Endothelial cell of umbilical vein (primary cell): ENCODE measurements at regions not wholly inside any gene's neighbourhood (a gene's known extent, or its start where the extent isn't known, plus 50 kb on each side); places are given as distances from the start of the nearest gene placed in this dataset.

ENCODE experiments used
- GATA2 ChIP-seq: IDR thresholded peaks from 2 replicates; pipeline ENCODE4 v1.7.0; 2011; ENCODE audit warnings: low read depth, mild to moderate bottlenecking, moderate library complexity, mixed read lengths, low read length; ENCODE audit not compliant: insufficient read length, insufficient read depth
- POLR2A ChIP-seq: IDR thresholded peaks from 2 replicates; pipeline ENCODE4 v1.6.1; 2012; ENCODE audit warnings: low read depth, mild to moderate bottlenecking, control low read depth, low read length
- TF ChIP-seq, protein P1 (sequence below), 2 donors: IDR thresholded peaks; 1 replicate in 1 of 2; 2 replicates in 1 of 2; pipeline ENCODE4 v1.5.1; 2011; ENCODE audit warnings: low read length in 2 of 2, mild to moderate bottlenecking in 2 of 2, moderate library complexity in 2 of 2, control low read depth in 1 of 2, inconsistent platforms in 1 of 2, low read depth in 1 of 2; ENCODE audit not compliant: insufficient read depth in 1 of 2; ENCODE audit errors: extremely low read depth in 1 of 2

DNA sequence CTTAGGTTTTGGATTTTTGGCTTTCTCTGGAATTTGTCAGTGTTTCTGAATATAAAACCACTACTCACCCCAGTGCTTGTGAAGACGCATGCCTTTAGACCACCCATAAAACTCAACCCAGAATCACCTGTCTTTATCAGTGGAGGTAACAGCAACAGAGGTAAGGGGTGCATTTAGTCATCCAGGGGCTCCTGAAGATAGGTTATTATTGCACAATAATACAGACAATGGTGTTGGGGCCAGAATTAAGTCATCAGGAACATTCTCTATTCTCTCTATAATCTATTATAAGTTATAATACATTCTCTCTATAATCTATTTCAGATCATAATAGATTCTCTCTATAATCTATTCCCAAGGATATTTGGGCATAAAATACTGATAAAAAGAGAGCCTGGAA, 100.2 kb upstream of the KCNQ5 start:
- TF ChIP-seq, protein P1, sequence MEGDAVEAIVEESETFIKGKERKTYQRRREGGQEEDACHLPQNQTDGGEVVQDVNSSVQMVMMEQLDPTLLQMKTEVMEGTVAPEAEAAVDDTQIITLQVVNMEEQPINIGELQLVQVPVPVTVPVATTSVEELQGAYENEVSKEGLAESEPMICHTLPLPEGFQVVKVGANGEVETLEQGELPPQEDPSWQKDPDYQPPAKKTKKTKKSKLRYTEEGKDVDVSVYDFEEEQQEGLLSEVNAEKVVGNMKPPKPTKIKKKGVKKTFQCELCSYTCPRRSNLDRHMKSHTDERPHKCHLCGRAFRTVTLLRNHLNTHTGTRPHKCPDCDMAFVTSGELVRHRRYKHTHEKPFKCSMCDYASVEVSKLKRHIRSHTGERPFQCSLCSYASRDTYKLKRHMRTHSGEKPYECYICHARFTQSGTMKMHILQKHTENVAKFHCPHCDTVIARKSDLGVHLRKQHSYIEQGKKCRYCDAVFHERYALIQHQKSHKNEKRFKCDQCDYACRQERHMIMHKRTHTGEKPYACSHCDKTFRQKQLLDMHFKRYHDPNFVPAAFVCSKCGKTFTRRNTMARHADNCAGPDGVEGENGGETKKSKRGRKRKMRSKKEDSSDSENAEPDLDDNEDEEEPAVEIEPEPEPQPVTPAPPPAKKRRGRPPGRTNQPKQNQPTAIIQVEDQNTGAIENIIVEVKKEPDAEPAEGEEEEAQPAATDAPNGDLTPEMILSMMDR (IDR thresholded peaks at IDR 0.05; ENCODE audit: extremely low read depth in 1 of 2, insufficient read depth in 1 of 2, low read depth in 1 of 2, low read length in 2 of 2), result no peak
- TF ChIP-seq POLR2A, result no peak
- no peak for TF ChIP-seq GATA2
